GM18867 (cell line): ENCODE measurements at regions not wholly inside any gene's neighbourhood (a gene's known extent, or its start where the extent isn't known, plus 50 kb on each side); places are given as distances from the start of the nearest gene placed in this dataset.

Experiments used
- ATAC-seq: cut with Tn5 transposase; IDR thresholded peaks from one replicate; pipeline ENCODE4 v1.9.1; 2021; ENCODE audit warnings: mild to moderate bottlenecking, moderate library complexity; ENCODE audit not compliant: unreplicated experiment

GRCh38 chr6:68400396-68400795 lies 234.7 kb upstream of the ADGRB3 start:
- ATAC-seq, result no peak

GRCh38 chr6:68391953-68392352 lies 243.1 kb upstream of the ADGRB3 start:
- ATAC-seq, result no peak

- no peak for ATAC-seq
Observed at GRCh38 chr6:68372991-68373390, 262.1 kb upstream of the ADGRB3 start.

- no peak for ATAC-seq
Observed at GRCh38 chr6:68368845-68369244, 266.2 kb upstream of the ADGRB3 start.

GRCh38 chr6:68364271-68364805 lies 270.7 kb upstream of the ADGRB3 start:
- ATAC-seq, result no peak

- ATAC-seq, result peak; percentile 86
Observed at GRCh38 chr6:68343901-68344300, 291.2 kb upstream of the ADGRB3 start.

GRCh38 chr6:68342286-68342685 lies 292.8 kb upstream of the ADGRB3 start:
- no peak for ATAC-seq

GRCh38 chr6:68339488-68340131 lies 295.5 kb upstream of the ADGRB3 start:
- ATAC-seq, result no peak

- ATAC-seq, result no peak
Observed at GRCh38 chr6:68333442-68333841, 301.6 kb upstream of the ADGRB3 start.

- ATAC-seq, result no peak
Observed at GRCh38 chr6:68328156-68328555, 306.9 kb upstream of the ADGRB3 start.

- no peak for ATAC-seq
Observed at GRCh38 chr6:68326762-68327161, 308.3 kb upstream of the ADGRB3 start.

- no peak for ATAC-seq
Observed at GRCh38 chr6:68317366-68317765, 317.7 kb upstream of the ADGRB3 start.

- peak; percentile 58 for ATAC-seq
Observed at GRCh38 chr6:68313911-68314310, 321.2 kb upstream of the ADGRB3 start.

- no peak for ATAC-seq
Observed at GRCh38 chr6:68307301-68307700, 327.8 kb upstream of the ADGRB3 start.

- ATAC-seq, result no peak
Observed at GRCh38 chr6:68296126-68296525, 339.0 kb upstream of the ADGRB3 start.

- no peak for ATAC-seq
Observed at GRCh38 chr6:68282646-68283045, 352.4 kb upstream of the ADGRB3 start.

GRCh38 chr6:68279793-68280557 lies 355.1 kb upstream of the ADGRB3 start:
- ATAC-seq, result no peak

- ATAC-seq, result no peak
Observed at GRCh38 chr6:68273297-68273696, 361.8 kb upstream of the ADGRB3 start.

- ATAC-seq, result no peak
Observed at GRCh38 chr6:68256391-68256790, 378.7 kb upstream of the ADGRB3 start.

- peak; percentile 87 for ATAC-seq
Observed at GRCh38 chr6:68252632-68253031, 382.4 kb upstream of the ADGRB3 start.

GRCh38 chr6:68247782-68248181 lies 387.3 kb upstream of the ADGRB3 start:
- ATAC-seq, result no peak

GRCh38 chr6:68240726-68241125 lies 394.4 kb upstream of the ADGRB3 start:
- ATAC-seq, result no peak
